ENCODE measurements at regions not wholly inside any gene's neighbourhood (a gene's known extent, or its start where the extent isn't known, plus 50 kb on each side); places are given as distances from the start of the nearest gene placed in this dataset.
"Not testable (repeated sequence)": the region's sequence is repeated elsewhere in the genome, so short reads cannot be mapped to it uniquely, and the experiment has no call there.

DNA sequence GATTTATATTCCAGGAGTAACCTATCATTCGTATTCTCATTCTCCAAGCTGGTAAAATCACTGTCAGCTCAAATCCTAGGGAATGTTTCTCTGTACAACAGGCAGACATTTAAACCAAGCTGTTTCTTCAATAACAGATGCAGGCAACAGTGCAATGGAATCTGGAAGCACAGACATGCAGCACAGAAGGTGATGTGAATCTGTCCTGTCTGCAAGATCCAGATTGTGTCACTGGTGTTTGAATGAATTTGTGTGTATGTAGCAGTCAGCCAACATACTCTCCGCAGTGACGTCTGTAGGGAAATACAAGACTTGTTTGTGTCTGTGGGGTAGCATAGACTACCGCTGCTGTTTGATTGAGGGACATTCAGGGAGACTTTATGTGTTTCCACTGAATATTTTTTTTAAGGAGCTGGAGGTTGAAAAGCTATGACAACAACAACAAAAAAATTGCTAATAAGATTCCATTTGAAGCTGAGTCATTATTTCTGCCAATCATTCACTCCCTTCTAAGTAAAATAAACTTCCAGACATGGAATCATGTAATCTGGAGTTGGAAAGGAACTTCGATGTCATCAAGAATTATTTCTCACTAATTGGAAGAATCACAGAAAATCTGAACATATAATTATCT, 122.9 kb upstream of the MYO3A start:
- DNase-seq = no peak

DNA sequence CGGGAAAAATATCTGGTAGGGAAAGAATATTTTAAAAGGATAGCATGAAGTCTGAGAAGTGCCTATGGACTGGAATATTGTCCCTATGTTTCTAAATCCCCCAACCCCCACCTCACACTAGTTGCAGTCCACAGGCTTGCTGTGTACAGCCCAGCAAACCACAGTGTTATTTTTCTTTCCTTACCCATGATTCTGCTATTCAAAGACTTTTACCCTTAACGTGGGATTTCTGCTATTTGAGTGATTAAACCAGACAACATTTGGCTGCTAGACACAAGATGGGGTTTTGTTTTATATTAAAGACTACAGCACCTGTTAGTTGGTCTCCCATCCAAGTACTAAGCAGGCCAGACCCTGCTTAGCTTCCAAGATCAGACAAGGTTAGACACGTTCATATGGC, 120.5 kb upstream of the MYO3A start:
- DNase-seq = no peak

DNA sequence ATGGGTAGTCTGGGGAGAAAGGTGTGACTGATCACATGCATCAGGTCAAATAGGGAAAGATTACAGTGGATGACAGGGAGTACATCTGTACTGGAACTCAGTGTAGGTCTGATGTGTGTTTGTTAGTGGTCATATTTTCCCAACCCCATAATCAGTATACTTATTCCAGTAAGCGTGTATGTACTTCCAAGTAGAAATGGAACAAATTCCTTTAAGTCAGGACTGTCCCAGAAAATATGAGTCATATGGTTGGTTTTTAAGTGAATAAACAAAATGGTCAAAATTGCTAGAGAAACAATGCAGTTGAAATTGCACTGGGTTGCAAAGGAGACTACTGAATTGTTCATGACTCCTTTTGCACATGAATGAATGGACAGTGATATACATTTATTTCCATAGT, 118.8 kb upstream of the MYO3A start:
- no peak for DNase-seq

DNA sequence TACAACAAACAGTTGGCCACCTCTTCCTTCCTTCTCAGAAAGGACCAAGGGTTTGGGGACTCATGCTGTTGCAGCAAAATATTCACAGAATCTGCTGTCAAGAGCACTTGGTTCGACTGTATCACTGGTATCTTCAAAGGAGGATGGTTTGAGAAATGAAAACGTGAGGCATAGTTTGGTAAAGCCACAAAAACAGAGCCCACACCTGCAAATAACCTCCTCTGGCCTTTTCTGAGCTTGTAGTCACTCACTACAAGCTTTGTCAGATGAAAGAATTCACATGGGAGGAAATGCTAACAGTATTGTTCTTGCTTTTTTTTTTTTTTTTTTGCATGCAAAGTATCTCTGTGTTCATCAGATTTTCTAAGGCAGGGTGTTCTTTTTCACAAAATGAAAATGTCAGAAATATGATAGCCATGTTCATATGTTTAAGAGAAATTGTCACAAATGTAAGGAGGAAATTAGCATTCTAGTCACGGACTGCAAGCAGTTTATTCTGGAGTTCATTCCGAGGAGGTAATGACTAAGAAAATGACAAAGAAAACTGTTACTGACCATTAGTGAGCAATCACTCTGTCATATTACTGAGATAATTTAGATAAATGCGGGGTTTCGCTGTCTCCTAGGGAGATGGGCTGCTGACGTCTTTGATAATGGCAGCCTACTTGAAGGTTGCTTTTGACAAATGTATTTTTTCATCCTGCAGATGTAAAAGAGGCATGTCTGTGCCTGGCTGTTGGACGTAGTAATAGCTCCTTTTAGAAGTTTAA, 117.8 kb upstream of the MYO3A start:
- no peak for DNase-seq

DNA sequence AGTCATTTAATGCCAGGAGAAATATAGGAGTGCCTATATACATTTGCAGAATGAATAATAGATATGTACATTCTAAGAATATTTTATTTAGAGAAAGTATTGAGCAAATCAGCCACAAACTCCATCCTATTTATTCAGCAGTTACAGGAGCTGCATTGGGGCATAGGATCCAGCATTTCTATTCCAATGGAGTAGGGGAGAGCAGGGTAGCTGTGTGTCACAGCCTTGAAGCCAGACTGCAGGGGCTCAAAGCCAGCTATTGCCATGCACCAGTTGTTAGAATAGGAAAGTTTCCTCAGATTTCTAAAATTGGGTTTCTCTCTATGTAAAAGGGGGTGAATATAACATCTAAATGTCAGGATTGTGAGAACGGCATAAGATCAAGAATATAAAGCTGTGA, 116.8 kb upstream of the MYO3A start:
- DNase-seq = no peak

DNA sequence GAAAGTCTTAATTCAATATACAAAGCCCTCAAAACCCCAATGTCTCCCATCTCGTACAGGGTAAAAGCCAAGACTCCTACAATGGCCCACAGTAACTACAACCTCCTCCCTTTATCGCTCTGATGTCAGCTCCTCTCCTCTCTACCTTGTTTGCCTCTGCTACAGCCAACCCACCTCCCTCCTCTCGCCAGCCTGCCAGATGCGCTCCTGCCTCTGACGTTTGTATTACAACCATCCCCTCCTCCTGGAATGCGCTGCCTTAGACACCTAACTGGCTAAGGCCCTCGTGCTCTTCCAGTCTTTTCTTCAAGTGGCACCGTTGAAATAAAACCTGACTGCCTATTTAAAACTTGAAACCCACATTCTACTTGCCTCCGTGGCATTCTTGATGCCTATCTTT, 115.3 kb upstream of the MYO3A start:
- DNase-seq = no peak

DNA sequence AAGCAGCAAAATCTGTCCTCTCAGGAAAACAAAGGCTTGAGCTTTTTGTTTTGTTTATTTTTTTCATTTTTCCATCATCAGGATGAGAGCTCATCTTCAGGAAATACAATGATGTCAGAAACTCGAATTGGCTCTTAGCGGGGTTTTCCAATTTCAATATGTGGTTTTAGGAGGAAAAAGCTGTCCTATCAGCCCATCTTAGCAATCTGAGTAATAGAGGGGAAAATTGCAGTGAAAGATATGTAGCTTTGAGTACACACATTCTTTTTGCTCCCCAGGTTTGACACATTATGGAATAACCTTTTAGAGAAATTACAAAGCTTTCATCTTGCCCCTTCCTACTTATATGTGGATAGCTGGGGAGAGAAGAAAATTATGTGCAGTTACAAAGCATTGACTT, 113.6 kb upstream of the MYO3A start:
- no peak for DNase-seq

DNA sequence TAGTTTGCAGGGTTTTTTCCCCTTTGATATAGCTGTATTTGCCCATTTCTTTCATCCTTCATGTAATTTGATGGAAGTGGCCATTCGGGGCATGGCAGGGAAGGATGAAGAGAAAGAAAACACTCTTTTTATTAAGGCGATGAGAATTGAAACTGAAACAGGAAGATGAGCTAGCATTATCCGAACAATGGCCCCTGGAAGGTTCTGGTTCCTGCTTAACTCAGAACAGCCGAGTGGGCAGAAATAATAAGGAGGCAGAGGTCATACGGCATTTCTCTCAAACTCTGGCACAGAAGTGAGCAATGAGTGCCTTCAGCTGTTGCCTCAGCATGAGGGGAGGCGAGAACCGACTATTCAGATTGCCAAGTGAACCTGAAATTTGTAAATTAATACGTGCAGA, 113.2 kb upstream of the MYO3A start:
- no peak for DNase-seq

DNA sequence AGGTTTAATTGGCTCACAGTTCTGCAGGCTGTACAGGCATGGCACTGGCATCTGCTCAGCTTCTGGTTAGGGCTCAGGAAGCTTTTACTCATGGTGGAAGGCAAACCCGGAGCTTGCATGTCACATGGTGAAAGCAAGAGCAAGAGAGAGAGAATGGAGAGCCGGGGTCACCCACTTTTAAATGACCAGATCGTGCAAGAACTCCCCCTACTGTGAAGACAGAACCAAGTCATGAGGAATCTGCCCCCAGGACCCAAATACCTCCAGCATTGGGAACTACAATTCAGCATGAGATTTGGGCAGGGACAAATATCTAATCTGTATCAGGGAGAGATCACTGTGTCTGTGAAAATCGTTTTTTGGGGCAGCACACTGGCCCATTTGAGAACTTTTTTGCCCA, 110.0 kb upstream of the MYO3A start:
- DNase-seq = no peak

DNA sequence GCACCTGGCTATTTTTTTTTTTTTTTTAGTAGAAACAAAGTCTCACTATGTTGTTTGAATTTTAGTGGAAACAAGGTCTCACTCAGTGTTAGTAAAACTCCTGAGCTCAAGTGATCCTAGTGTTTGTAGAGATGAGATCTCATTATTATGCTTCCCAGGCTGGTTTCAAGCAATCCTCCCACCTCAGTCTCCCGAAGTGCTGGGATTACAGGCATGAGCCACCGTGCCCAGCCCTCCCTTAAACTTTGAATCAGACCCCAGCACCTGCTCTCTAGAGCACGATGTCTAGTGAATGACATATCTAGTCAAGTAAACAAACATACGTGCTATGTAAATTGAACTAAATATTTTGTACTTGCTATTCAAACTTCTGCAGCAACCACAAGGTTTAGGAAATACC, 105.6 kb upstream of the MYO3A start:
- DNase-seq = no peak

DNA sequence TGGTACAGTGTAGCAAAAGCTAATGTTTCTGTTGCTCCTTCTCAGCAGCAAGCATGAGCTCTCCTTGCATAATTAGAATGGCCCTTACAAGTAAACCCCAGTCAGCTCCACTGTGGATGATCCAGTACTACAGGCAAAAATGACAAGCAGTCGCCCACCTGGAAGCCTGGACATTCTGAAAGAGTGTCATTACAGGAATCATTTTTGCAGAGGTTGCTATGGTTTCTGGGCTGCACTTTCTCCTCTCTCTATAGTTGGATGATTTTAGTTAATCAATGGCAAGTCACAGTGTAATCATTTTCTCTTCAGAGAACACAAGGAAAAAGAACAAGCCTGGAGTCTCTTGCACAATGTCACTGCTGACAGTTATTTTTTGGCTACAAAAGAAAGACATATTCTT, 102.9 kb upstream of the MYO3A start:
- no peak for DNase-seq

DNA sequence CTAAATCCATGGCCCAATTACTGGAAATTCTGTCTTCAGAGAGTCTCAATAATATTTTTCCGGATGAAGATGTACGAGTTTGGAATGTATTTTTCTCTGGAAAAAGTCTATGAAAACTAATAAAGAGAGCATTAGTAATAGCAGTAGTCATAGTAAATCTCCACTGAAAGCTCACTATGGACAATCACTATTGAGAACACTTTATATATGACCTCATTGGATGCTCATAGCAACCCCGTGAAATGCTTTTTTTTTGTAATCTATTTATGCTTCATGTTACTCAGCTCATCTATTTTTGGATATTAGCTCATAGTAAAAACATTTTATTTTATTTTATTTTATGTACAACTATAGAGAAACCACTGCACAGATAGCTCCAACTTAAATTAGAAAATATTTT, 94.3 kb upstream of the MYO3A start:
- DNase-seq = no peak

DNA sequence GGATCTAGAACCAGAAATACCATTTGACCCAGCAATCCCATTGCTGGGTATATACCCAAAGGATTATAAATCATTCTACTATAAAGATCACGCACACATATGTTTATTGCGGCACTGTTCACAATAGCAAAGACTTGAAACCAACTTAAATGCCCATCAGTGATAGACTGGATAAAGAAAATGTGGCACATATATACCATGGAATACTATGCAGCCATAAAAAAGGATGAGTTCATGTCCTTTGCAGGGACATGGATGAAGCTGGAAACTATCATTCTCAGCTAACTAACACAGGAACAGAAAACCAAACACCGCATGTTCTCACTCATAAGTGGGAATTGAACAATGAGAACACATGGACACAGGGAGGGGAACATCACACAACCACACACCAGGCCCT, 93.2 kb upstream of the MYO3A start:
- not testable (repeated sequence) for DNase-seq

DNA sequence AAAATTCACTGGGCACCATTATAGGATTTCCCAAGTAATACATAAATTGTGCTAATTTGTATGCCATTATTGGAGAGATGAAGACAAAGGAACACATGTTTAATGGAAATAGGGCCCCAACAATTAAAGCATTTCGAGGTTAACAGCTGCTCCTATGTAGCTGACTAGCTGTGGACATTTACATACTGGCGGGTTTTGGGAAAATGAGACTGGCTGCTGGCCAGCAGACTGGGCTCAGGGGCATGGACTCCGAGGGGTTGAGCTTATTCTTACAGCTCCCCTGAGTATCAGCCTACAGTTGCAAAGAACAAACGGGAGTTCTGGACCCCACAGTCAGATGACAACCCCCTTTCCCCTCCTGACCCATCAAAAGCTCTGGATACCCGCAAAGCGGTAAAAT, 91.9 kb upstream of the MYO3A start:
- DNase-seq = no peak

DNA sequence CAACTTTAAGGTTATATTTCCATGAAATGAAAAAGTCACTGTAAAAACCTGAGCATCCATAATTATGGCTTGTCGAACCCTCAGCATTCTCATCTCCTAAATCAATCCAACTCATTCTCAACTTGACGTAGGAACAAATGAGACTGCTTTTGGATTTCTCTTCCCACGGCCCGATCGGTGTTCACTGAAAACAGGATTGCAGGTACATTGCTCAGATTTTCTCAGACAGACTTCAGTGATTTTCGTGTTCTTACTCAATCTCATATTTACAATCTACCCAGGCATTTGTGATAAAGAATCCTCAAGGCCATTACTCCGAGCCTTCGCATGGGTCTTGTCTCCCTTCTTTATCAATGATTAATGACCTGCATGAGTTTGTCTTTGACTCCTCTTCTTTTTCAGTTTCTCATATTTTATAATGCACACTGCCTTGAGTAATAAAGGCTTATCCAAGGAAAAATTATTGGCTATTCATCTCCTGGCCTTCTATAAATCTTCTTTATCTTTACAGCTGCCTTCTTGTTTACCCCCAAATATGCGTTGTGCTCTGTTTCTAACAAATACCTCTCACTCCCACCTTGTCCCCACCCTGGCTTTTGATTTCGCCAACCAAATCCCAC, 90.4 kb upstream of the MYO3A start:
- no peak for DNase-seq

DNA sequence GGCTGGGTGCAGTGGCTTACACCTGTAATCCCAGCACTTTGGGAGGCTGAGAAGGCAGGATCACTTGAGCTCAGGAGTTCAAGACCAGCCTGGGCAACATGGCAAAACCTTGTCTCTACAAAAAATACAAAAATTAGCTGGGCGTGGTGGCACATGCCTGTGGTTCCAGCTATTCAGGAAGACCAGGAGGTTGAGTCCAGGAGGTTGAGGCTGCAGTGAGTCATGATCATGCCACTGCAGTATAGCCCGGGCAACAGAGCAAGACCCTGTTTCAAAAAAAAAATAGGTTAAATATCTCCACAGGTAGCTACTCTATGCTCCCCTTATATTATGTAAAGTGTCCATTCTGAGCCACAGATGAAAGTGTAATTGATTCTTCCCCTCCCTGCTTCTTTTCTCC, 89.3 kb upstream of the MYO3A start:
- DNase-seq = not testable (repeated sequence)

DNA sequence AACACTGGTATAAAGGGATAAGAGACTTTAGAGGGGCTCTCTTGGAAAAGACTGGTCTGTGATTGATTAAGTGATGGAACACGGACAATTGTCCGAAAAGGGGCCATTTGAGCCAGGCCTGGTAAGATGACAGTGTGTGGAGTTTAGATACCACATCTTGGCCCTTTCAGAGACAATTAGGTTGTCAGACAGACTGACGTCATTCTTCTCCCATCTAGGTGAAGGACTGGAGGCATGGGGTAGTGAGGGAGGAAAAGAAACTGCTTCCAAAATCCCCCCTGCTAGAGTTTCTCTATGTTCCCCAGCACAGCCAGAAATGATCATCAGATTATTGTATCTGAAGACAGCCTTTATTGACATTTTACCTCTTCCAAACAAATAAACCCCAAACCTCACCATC, 84.8 kb upstream of the MYO3A start:
- DNase-seq = no peak

DNA sequence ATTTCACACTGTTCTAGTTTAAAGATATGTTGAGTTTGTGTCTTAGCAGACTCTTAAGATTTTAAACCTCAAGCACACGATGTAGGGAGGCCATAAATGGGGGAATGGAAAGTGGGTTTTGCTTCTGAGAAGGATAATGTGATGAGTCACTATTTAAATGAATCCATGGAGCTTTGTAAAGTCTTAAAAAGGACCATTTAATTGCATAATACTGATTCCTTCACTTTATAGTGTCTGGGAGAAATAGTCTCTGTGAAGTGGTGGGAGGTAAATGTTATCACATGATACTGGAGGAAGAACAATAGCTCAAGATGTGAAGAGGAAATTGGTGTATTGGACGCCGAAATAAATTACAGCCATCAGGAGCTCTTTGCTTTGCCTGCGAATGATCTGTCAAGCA, 84.0 kb upstream of the MYO3A start:
- no peak for DNase-seq

DNA sequence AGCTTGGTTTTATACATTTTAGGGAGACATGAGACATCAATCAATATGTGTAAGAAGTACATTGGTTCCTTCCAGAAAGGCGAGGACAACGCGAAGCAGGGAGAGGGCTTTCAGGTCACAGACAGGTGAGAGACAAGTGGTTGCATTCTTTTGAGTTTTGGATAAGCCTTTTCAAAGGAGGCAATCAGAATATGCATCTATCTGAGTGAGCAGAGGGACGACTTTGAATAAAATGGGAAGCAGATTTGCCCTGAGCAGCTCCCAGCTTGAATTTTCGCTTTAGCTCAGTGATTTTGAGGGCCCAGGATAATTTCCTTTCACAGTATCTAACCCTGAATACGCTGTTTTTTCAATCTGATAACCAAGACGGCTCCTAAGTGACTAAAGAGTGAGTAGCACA, 82.5 kb upstream of the MYO3A start:
- DNase-seq = no peak

DNA sequence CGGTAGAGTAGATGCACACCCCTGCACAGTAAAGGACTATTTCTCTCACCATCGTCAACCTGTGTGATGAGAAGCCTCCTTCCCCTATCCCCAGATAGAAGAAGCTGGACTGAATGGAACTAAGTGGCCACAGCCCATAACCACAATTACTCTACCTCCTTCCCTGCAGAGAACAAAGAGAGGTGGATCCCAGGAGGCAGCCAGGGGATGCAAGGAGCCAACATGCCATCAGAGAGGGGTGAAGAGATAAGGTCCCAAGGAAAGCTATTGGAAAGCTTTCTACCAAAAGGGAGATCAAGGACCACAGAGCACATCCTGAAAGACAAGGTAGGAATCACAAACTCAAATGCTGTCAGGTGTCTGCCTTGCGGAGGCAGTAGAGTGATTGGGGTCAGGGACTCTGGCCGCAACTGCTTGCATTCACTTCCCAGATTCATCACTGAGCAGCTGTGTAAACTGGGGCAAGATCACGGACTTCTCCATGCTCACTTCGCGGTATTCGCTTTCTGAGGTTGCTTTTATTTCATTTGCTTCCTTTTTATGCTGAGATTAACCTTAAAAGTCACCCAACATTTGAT, 81.6 kb upstream of the MYO3A start:
- DNase-seq = no peak

DNA sequence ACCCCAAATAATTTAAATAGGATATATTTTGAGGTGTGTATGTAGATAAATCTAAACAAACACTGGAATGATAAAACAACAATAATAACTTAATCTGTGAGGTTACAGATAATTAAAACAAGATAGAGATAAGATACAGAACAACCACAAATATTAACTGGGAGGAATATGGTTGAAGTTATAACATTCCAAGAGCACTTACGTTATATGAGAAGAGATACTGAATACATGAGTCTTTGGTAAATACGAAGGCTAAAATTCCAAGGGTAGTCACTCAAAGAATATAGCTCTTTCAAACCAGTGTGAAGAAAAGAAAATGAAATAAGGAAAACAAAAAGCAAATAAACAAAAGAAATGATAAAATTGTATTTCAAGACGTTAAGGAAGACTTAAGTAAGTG, 76.0 kb upstream of the MYO3A start:
- DNase-seq = no peak

DNA sequence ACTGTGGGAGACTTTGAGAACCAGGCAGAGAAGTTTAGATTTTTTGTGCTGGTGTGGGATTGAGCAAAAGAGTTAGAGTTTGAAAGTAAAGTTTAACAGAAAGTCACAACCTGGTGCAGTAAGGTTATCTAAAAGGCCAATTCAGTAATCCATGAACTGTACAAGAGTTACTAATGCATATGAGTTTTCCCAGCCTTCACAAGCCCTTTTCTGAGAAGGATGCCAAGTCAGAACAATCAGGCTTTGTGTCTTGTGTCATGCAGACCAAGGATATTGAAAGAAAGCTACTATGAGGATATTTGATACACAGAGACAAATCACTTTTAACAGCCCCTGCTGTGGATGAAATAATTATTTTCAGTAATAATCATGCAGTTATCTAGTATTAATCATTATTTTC, 68.8 kb upstream of the MYO3A start:
- DNase-seq = no peak

DNA sequence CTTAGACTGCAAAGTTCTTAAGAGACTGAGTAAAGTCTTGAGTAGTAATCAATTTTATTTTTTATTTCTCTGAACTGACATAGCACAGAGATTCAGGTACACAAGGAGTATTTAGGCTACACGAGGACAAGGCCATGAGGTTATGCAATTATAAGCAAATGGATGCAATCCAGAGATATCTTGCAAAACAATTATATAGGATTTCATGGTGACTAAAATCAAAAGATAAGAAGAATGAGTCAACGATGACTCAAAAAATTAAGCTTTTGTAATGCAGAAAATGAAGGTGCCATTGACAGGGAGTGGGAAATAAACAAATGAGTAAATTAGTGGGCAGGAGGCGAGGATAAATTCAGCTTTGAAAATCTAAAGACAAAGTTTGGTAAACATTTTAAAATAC, 66.7 kb upstream of the MYO3A start:
- no peak for DNase-seq

DNA sequence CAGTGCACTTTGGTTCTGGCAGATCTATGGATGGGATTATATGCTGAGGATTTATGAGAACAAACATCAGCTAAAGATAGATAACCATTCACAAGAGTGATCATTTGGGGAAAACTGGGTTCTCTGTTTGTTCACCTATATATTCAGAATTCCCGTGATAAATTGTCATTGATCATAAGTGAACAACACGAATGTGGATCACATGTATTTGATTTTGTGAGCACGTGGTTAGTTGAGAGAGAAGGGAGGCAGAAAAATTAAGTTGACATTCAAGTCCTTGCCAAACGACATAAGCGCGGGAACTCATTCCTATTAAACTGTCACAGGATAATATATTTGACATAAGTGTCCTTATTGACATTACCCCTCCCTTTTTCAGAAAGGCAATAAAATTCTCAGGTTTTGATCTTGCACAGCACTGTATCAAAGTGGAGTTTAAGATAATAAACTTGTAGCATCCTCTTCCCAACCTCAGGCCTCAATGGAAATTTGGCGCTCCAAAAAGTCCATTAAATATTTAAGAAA, 64.9 kb upstream of the MYO3A start:
- DNase-seq = no peak

Data from GOT3 (cell line).